ENCODE measurements at regions not wholly inside any gene's neighbourhood (a gene's known extent, or its start where the extent isn't known, plus 50 kb on each side); places are given as distances from the start of the nearest gene placed in this dataset.

DNA sequence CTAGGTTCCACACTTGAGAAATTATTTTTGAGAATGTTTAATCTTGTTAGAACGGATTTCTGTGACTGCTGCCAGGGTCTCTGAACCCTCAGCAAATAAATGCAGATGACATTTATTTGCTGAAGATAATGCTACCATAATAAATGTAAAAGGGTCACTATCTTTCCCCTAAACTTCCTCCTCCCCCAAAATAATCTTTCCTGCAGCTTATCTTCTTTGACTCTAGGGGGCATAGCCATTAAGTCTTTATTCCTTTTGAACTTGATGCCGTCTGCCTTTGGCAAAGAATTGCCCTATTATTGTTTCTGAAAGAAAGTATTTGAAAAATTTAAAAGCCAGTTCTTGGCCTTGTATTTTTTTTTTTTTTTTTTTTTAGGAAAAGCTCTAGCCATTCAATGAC, 63.6 kb upstream of the ACSL3 start:
- peak; percentile 58 for DNase-seq (ENCODE audit: low read depth)

DNA sequence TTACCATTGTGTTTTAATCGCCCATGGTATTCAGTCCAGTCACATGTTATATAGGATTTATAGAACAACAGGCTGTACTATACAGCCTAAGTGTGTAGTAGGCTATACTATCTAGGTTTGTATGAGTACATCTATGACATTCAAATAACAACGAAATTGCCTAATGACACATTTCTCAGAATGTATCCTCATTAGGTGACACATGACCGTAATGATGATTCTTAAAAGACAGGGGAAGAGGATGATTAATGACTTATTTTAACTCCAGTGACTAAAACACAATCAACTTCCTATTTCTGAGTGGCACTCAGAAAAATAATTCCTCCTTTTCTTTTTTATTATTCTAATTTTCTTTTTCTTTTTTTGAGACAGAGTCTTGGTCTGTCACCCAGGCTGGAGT, 63.0 kb upstream of the ACSL3 start:
- no peak for DNase-seq (ENCODE audit: low read depth)

DNA sequence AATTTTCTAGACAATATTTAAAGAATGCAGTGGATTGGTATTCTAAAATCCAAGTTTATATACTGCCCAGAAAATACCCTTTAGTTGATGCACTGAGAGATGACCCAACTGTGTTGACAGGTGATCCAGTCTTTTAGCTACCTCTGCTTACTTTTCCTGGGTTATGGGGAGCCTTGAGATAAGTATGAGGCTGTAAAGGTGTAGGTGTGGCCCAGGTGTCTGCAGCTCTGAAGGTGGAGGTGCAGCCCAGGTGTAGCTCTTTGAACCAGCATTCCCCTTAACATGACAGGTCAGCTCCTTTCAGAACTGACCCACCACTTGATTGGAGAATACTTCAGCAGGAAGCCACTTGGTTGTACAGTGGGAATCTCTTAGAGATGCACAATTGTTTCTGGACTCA, 62.3 kb upstream of the ACSL3 start:
- no peak for DNase-seq (ENCODE audit: low read depth)

DNA sequence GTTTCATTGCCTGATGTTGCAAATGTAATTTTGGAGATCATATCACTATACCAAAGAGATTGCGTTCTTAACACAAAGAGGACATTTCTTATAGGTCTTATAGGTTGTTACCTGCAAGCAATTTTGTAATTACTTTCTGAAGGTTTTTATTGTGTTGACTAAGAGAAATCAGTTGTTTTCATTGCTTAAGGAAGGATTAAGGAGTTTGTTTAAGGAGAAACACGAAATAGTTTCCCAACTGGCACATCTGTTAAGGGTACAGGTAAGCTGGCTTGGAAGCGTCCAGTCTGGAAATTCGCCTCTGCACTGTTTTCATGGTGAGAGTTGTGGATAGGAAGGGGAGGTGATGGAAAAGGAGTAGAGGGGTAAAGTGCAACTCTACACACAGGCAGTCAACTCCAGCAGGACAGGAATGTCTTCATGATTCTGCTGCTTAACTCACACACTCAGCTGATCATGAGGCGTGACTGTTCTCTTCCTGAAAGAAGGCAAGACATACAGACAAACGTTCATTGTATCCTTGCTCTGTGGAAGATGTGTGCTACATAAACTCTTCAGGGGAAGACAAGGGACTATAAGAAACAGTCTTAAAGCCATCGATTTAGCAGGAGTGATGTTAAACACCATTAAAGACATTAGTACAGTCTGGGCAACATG, 61.4 kb upstream of the ACSL3 start:
- no peak for DNase-seq (ENCODE audit: low read depth)

DNA sequence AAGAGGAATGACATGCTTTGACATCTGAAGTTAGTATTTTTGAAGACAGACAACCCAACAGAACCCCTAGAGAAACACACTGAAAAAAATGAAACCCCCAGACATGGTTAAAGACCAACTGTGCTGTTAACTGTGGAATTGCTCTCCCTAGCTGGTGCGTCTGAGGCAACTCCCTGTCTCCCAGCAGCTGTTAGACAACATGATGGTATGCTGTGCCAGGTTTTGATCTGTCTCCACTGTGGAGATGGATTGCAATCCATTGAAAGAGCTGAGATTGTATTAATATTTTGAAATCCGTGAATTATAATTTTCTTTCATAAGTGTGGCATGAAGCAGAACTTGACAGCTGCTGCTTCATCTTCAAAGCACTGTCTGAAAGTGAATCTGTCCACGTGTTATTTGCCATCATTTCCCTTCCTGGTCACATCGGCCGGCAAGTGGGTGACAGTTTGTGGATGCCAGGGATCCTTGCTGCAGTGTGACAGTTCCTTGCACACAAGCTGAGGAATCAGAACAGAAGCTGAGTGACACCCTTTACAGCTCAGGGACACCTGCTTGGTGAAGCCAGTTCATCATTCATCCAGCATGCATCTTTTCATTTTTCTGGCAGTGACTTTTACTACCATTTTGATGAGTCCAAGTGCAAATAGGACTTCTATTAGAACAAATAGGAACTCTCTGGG, 58.2 kb upstream of the ACSL3 start:
- peak; percentile 42 for DNase-seq (ENCODE audit: low read depth)

DNA sequence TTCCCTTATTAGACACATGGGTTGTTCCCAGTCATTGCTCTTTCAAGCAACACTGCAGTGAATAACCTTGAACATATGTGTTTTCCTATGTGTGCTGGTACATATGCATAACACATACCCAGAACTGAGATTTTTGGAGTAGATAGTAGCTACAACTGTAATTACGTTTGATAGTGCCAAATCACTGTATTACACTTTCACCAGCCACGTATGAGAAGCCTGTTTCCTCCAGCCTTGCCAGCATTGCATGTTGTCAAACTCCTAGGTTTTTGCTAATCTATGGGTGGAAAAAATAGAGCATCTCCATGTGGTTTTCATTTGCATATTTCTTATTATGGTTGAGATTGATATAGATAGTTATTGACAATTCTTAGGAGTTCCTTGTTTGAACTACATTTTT, 56.5 kb upstream of the ACSL3 start:
- no peak for DNase-seq (ENCODE audit: low read depth)

DNA sequence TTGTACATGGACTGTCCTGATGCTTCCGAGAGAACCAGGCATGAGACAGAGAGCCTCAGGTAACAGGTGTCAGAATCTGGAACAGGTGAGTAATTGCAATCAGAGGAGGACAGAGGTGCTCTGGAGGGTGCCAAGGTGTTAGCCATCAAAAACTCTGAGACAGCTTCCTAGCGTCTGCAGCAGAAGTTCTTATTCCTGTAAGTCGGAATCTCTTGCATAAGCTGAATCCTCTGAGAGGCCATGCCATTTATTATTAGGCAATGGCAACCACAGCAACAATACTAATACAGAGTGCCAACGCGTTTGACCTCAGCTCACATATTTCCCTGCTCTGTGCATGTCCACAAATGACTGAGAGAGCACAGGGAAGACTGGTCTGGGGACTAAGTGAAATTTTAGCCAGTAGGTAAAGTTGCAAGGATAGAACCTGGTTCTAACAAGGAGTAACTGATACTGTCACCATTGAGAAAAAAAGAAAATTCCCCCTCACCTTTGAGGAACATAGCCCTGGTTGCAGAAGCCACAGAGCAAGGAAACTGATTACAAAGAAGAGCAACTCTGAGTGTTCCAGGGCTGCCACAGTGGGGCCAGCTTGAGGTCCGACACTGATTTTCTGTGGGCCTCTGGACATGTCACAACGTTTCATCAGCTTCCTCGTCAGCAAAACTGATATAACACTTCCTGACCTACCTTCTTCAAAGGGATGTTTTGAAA, 55.1 kb upstream of the ACSL3 start:
- no peak for DNase-seq (ENCODE audit: low read depth)

- DNase-seq (ENCODE audit: low read depth), result no peak
These were observed 54.2 kb upstream of the ACSL3 start for GRCh38 chr2:222806526-222807137.

GRCh38 chr2:222807431-222807830, 53.4 kb upstream of the ACSL3 start:
- DNase-seq (ENCODE audit: low read depth), result no peak

DNA sequence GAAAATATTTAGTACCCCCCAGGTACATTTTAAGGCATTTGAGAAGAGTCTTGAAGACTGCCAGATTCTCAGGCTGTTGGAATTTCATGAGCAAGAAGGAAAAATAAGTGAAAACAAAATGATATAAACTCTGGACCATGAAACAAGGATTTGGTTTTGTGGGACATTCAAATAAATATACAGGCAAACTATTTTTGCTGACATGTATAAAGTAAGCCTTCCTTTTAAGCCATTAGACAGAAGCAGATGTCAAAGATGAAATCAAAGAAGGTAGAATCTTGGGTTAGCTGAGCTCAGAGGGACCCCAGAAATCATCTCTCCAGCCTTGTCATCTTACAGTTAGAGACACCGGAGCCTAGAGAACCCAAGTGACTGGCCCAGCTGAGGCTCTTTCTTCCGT, 51.3 kb upstream of the ACSL3 start:
- DNase-seq (ENCODE audit: low read depth), result no peak

GRCh38 chr2:222810044-222810443, 50.8 kb upstream of the ACSL3 start:
- no peak for DNase-seq (ENCODE audit: low read depth)

Data from LHCN-M2 (cell line).